ENCODE measurements at regions not wholly inside any gene's neighbourhood (a gene's known extent, or its start where the extent isn't known, plus 50 kb on each side); places are given as distances from the start of the nearest gene placed in this dataset.

- TF ChIP-seq ARNT (IDR thresholded peaks at IDR 0.05) (no peak), FOXA1 (IDR thresholded peaks at IDR 0.05) (no peak), L3MBTL2 (conservative IDR thresholded peaks at IDR 0.05) (no peak), SUZ12 (IDR thresholded peaks at IDR 0.05) (no peak), ZNF384 (IDR thresholded peaks at IDR 0.05) (no peak), BHLHE40 (IDR thresholded peaks at IDR 0.05; ENCODE audit: borderline replicate concordance) (no peak)
Measured at GRCh38 chr12:107525063-107525718, 160.4 kb upstream of the PWP1 start.
